Mammary epithelial cell (primary cell): ENCODE measurements at regions not wholly inside any gene's neighbourhood (a gene's known extent, or its start where the extent isn't known, plus 50 kb on each side); places are given as distances from the start of the nearest gene placed in this dataset.

Experiments used
- EZH2 ChIP-seq: IDR thresholded peaks from 2 replicates; pipeline ENCODE4 v1.6.1; 2012; ENCODE audit warnings: low read length, inconsistent platforms, borderline replicate concordance
- TF ChIP-seq, protein P1 (sequence below), 2 donors: IDR thresholded peaks in 1 of 2; conservative IDR thresholded peaks in 1 of 2; 2 replicates each; pipeline ENCODE4 v1.5.1; 2011 to 2012; ENCODE audit warnings: inconsistent platforms in 2 of 2, low read length in 2 of 2, mild to moderate bottlenecking in 2 of 2, control low read depth in 1 of 2, low read depth in 1 of 2; ENCODE audit not compliant: insufficient read depth in 1 of 2; ENCODE audit errors: extremely low read depth in 1 of 2

DNA sequence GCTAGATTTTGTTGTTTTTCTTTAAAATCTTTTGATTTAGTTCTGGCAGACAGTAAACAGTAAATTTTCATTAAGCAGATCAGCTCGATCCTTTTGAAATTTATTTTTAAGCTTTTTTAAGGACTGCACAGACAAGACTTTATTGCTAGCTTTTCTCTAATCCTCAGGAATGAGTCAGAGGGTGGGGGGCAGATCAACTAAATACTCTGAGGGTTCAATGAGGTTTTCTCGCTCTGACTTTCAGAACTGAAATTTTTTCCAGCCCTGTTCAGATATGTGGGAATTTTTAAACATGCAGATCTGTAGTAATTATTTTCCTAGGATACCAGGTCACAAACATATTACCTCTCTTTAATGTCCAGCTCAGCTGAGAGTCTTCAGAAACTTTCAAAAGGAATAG is 977.2 kb downstream of the CDH11 start:
- TF ChIP-seq, protein P1, sequence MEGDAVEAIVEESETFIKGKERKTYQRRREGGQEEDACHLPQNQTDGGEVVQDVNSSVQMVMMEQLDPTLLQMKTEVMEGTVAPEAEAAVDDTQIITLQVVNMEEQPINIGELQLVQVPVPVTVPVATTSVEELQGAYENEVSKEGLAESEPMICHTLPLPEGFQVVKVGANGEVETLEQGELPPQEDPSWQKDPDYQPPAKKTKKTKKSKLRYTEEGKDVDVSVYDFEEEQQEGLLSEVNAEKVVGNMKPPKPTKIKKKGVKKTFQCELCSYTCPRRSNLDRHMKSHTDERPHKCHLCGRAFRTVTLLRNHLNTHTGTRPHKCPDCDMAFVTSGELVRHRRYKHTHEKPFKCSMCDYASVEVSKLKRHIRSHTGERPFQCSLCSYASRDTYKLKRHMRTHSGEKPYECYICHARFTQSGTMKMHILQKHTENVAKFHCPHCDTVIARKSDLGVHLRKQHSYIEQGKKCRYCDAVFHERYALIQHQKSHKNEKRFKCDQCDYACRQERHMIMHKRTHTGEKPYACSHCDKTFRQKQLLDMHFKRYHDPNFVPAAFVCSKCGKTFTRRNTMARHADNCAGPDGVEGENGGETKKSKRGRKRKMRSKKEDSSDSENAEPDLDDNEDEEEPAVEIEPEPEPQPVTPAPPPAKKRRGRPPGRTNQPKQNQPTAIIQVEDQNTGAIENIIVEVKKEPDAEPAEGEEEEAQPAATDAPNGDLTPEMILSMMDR (conservative IDR thresholded peaks at IDR 0.05 in 1 of 2, IDR thresholded peaks at IDR 0.05 in 1 of 2; ENCODE audit: extremely low read depth in 1 of 2, insufficient read depth in 1 of 2, low read depth in 1 of 2, low read length in 2 of 2), result no peak
- no peak for TF ChIP-seq EZH2
